ENCODE measurements at regions not wholly inside any gene's neighbourhood (a gene's known extent, or its start where the extent isn't known, plus 50 kb on each side); places are given as distances from the start of the nearest gene placed in this dataset.

DNA sequence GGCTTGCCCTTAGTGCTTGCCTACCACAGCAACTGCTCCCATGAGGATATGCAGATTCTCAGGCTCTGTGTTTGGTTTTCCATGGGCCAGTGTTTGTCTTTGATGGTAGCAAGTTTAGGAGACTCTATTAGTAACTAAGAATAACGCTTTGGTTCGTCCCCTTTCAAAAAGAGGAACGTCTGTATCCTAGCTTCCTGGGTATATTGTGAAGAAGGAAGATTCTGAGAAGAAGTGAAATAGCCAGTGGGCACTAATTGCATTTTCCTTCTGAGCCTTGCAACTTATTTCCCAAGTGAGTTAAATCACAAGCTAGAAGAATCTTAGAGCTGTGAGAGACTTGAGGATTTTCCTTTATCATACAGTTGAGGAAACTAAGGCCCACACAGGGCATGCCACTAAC is 376.8 kb downstream of the PIK3R1 start:
- no peak for TF ChIP-seq MAFG (CRISPR knock-in tag; IDR thresholded peaks at IDR 0.05)
- TF ChIP-seq, protein P1, sequence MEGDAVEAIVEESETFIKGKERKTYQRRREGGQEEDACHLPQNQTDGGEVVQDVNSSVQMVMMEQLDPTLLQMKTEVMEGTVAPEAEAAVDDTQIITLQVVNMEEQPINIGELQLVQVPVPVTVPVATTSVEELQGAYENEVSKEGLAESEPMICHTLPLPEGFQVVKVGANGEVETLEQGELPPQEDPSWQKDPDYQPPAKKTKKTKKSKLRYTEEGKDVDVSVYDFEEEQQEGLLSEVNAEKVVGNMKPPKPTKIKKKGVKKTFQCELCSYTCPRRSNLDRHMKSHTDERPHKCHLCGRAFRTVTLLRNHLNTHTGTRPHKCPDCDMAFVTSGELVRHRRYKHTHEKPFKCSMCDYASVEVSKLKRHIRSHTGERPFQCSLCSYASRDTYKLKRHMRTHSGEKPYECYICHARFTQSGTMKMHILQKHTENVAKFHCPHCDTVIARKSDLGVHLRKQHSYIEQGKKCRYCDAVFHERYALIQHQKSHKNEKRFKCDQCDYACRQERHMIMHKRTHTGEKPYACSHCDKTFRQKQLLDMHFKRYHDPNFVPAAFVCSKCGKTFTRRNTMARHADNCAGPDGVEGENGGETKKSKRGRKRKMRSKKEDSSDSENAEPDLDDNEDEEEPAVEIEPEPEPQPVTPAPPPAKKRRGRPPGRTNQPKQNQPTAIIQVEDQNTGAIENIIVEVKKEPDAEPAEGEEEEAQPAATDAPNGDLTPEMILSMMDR (CRISPR knock-in tag; IDR thresholded peaks at IDR 0.05) = no peak
- TF ChIP-seq, protein P2, sequence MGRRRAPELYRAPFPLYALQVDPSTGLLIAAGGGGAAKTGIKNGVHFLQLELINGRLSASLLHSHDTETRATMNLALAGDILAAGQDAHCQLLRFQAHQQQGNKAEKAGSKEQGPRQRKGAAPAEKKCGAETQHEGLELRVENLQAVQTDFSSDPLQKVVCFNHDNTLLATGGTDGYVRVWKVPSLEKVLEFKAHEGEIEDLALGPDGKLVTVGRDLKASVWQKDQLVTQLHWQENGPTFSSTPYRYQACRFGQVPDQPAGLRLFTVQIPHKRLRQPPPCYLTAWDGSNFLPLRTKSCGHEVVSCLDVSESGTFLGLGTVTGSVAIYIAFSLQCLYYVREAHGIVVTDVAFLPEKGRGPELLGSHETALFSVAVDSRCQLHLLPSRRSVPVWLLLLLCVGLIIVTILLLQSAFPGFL (CRISPR knock-in tag; IDR thresholded peaks at IDR 0.05) = no peak
- TF ChIP-seq NFYB (CRISPR knock-in tag; IDR thresholded peaks at IDR 0.05) = no peak
- no peak for TF ChIP-seq YY1 (IDR thresholded peaks at IDR 0.05; ENCODE audit: insufficient read depth, insufficient replicate concordance, low read depth, low read length)
- TF ChIP-seq SMC3 (IDR thresholded peaks at IDR 0.05; ENCODE audit: low read length) = no peak
- TF ChIP-seq RCOR2 (CRISPR knock-in tag; IDR thresholded peaks at IDR 0.05) = no peak
- TF ChIP-seq, protein P3, sequence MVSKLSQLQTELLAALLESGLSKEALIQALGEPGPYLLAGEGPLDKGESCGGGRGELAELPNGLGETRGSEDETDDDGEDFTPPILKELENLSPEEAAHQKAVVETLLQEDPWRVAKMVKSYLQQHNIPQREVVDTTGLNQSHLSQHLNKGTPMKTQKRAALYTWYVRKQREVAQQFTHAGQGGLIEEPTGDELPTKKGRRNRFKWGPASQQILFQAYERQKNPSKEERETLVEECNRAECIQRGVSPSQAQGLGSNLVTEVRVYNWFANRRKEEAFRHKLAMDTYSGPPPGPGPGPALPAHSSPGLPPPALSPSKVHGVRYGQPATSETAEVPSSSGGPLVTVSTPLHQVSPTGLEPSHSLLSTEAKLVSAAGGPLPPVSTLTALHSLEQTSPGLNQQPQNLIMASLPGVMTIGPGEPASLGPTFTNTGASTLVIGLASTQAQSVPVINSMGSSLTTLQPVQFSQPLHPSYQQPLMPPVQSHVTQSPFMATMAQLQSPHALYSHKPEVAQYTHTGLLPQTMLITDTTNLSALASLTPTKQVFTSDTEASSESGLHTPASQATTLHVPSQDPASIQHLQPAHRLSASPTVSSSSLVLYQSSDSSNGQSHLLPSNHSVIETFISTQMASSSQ (IDR thresholded peaks at IDR 0.05; ENCODE audit: low read depth) = no peak
- TF ChIP-seq, protein P3 (CRISPR knock-in tag; IDR thresholded peaks at IDR 0.05; ENCODE audit: borderline replicate concordance) = no peak

All from HepG2 (cell line).